Ramos (cell line): ENCODE measurements at regions not wholly inside any gene's neighbourhood (a gene's known extent, or its start where the extent isn't known, plus 50 kb on each side); places are given as distances from the start of the nearest gene placed in this dataset.
"Not testable (repeated sequence)": the region's sequence is repeated elsewhere in the genome, so short reads cannot be mapped to it uniquely, and the experiment has no call there.

ENCODE experiments used
- in situ Hi-C: fragments of 300-500 bp; cut with MboI; formaldehyde crosslinking; loops from one replicate; pipeline ENCODE4 v1.14.3; 2022; ENCODE audit warnings: low sequenced_read_pairs; ENCODE audit not compliant: unreplicated experiment

GRCh38 chr12:76649099-76649498 is 89.5 kb upstream of the OSBPL8 start:
- in situ Hi-C loops: no loop called here

- in situ Hi-C loops: no loop called here
Observed at GRCh38 chr12:76652402-76652801, 92.8 kb upstream of the OSBPL8 start.

- in situ Hi-C loops: no loop called here
Observed at GRCh38 chr12:76653342-76653741, 93.8 kb upstream of the OSBPL8 start.

- in situ Hi-C loops: no loop called here
Observed at GRCh38 chr12:76664731-76665130, 99.2 kb upstream of the ZDHHC17 start.

- in situ Hi-C loops: no loop called here
Observed at GRCh38 chr12:76666290-76666835, 97.6 kb upstream of the ZDHHC17 start.

GRCh38 chr12:76669981-76670380 is 93.9 kb upstream of the ZDHHC17 start:
- in situ Hi-C loops: no loop called here

GRCh38 chr12:76670776-76671175 is 93.1 kb upstream of the ZDHHC17 start:
- in situ Hi-C loops: no loop called here

GRCh38 chr12:76674669-76675315 is 89.1 kb upstream of the ZDHHC17 start:
- in situ Hi-C loops: no loop called here

GRCh38 chr12:76676261-76676660 is 87.7 kb upstream of the ZDHHC17 start:
- in situ Hi-C loops: not testable (repeated sequence)

- in situ Hi-C loops: no loop called here
Observed at GRCh38 chr12:76678992-76679391, 84.9 kb upstream of the ZDHHC17 start.

- in situ Hi-C loops: no loop called here
Observed at GRCh38 chr12:76679778-76680177, 84.1 kb upstream of the ZDHHC17 start.

- in situ Hi-C loops: no loop called here
Observed at GRCh38 chr12:76680940-76681339, 83.0 kb upstream of the ZDHHC17 start.

- in situ Hi-C loops: no loop called here
Observed at GRCh38 chr12:76685246-76685678, 78.7 kb upstream of the ZDHHC17 start.

GRCh38 chr12:76687981-76688380 is 75.9 kb upstream of the ZDHHC17 start:
- in situ Hi-C loops: no loop called here

GRCh38 chr12:76688631-76689030 is 75.3 kb upstream of the ZDHHC17 start:
- in situ Hi-C loops: no loop called here

- in situ Hi-C loops: no loop called here
Observed at GRCh38 chr12:76690921-76691700, 72.8 kb upstream of the ZDHHC17 start.

- in situ Hi-C loops: no loop called here
Observed at GRCh38 chr12:76692846-76693245, 71.1 kb upstream of the ZDHHC17 start.

GRCh38 chr12:76694369-76694768 is 69.5 kb upstream of the ZDHHC17 start:
- in situ Hi-C loops: no loop called here

- in situ Hi-C loops: no loop called here
Observed at GRCh38 chr12:76696186-76696585, 67.7 kb upstream of the ZDHHC17 start.

- in situ Hi-C loops: no loop called here
Observed at GRCh38 chr12:76697849-76698248, 66.1 kb upstream of the ZDHHC17 start.

GRCh38 chr12:76698316-76698715 is 65.6 kb upstream of the ZDHHC17 start:
- in situ Hi-C loops: no loop called here

- in situ Hi-C loops: no loop called here
Observed at GRCh38 chr12:76698966-76699365, 64.9 kb upstream of the ZDHHC17 start.
